HepG2 (cell line): ENCODE measurements at regions not wholly inside any gene's neighbourhood (a gene's known extent, or its start where the extent isn't known, plus 50 kb on each side); places are given as distances from the start of the nearest gene placed in this dataset.

Source experiments
- ATAC-seq: fragments of 200-7000 bp; cut with Tn5 transposase; 3 replicates; pipeline ENCODE4 v1.9.1; 2020; ENCODE audit warnings: mild to moderate bottlenecking, moderate library complexity
- BruUV-seq: library from RNA; stranded (reverse); fragments of 400-500 nt; replicated peaks from 2 replicates; lab custom pipeline; 2021; lab: Mats Ljungman, UMichigan
- CTCF ChIA-PET: fragments of 300-600 bp; formaldehyde crosslinking; extraction: SDS; loops from one replicate; lab custom pipeline; 2021; ENCODE audit warnings: low total read pairs, inconsistent platforms, low intra/inter-chr PET ratio; lab: Yijun Ruan, JAX
- POLR2A ChIA-PET: fragments of 350-600 bp; sonication (Branson Sonifier 250); formaldehyde crosslinking; loops from one replicate; lab custom pipeline; 2020; ENCODE audit warnings: antibody characterized with exemption, inconsistent platforms; lab: Yijun Ruan, JAX
- DNase-seq: peaks from one replicate; pipeline ENCODE4 v3.0.0-alpha.2; 2015; ENCODE audit warnings: low spot score
- FAIRE-seq: peaks from 3 replicates; lab custom pipeline; 2011; peaks lifted over from hg19 to GRCh38; lab: Jason Lieb, UNC
- H2AFZ ChIP-seq: one replicate; pipeline ENCODE4 v1.6.1; 2011; ENCODE audit warnings: low read length, inconsistent platforms
- H3K27ac ChIP-seq: fragments of 300-600 bp; 3 replicates; pipeline ENCODE4 v1.8.0; 2011; ENCODE audit warnings: mixed run types, mild to moderate bottlenecking, mixed read lengths, low read length, inconsistent platforms; ENCODE audit not compliant: insufficient read depth; ENCODE audit errors: extremely low read length
- H3K27me3 ChIP-seq, 2 experiments: fragments of 200-600 bp in 1 of 2; 2 replicates in 1 of 2; 3 replicates in 1 of 2; pipeline versions ENCODE4 v1.6.0 to v1.8.0; 2011; ENCODE audit warnings: low read length in 2 of 2, mild to moderate bottlenecking in 2 of 2, moderate library complexity in 2 of 2, inconsistent platforms in 1 of 2; ENCODE audit not compliant: insufficient read depth in 2 of 2, control insufficient read depth in 1 of 2
- H3K36me3 ChIP-seq, 2 experiments: fragments of 200-600 bp in 1 of 2; replicated peaks in 1 of 2; 2 replicates in 1 of 2; 3 replicates in 1 of 2; pipeline versions ENCODE4 v1.5.1 to v1.8.0; 2011; ENCODE audit warnings: low read length in 2 of 2, inconsistent platforms in 1 of 2; ENCODE audit not compliant: insufficient read depth in 2 of 2, control insufficient read depth in 1 of 2
- H3K4me1 ChIP-seq: 2 replicates; pipeline ENCODE4 v1.5.1; 2012; ENCODE audit warnings: low read length, inconsistent platforms; ENCODE audit not compliant: insufficient read depth
- H3K4me2 ChIP-seq: 2 replicates; pipeline ENCODE4 v1.6.0; 2011; ENCODE audit warnings: low read depth, low read length, inconsistent platforms
- H3K4me3 ChIP-seq, 3 experiments: fragments of 200-600 bp in 1 of 3; sonication (generic), shearing (Covaris generic) in 1 of 3; replicated peaks in 1 of 3; 2 replicates each; pipeline ENCODE4 v1.5.1; 2011 to 2016; ENCODE audit warnings: low read length in 3 of 3, inconsistent platforms in 2 of 3, low read depth in 2 of 3, mild to moderate bottlenecking in 2 of 3, control low read depth in 1 of 3, mixed read lengths in 1 of 3; ENCODE audit not compliant: insufficient read depth in 1 of 3
- H3K79me2 ChIP-seq: one replicate; pipeline ENCODE4 v1.6.1; 2011; ENCODE audit warnings: low read length, inconsistent platforms; ENCODE audit not compliant: insufficient read depth
- H3K9ac ChIP-seq: 2 replicates; pipeline ENCODE4 v1.6.0; 2011; ENCODE audit warnings: mild to moderate bottlenecking, low read depth, low read length, inconsistent platforms; ENCODE audit not compliant: insufficient read depth
- H3K9me3 ChIP-seq: 2 replicates; pipeline ENCODE4 v1.5.1; 2012; ENCODE audit warnings: mild to moderate bottlenecking, low read length
- H4K20me1 ChIP-seq: 2 replicates; pipeline ENCODE4 v1.6.0; 2011; ENCODE audit warnings: inconsistent platforms, mild to moderate bottlenecking, low read length, moderate library complexity; ENCODE audit not compliant: insufficient read depth
- AHDC1 ChIP-seq: sonication (generic); formaldehyde crosslinking; IDR thresholded peaks from 2 replicates; pipeline ENCODE4 v1.5.1; 2020; ENCODE audit warnings: mild to moderate bottlenecking, missing genetic modification reagents, borderline replicate concordance
- ARNTL ChIP-seq: sonication (generic); formaldehyde crosslinking; IDR thresholded peaks from 2 replicates; pipeline ENCODE4 v1.4.0; 2020; ENCODE audit warnings: mild to moderate bottlenecking, missing genetic modification reagents
- EED ChIP-seq: sonication (generic); formaldehyde crosslinking; IDR thresholded peaks from 2 replicates; pipeline ENCODE4 v1.5.0; 2020; ENCODE audit warnings: mild to moderate bottlenecking, missing genetic modification reagents
- HMG20B ChIP-seq: conservative IDR thresholded peaks from 2 replicates; pipeline ENCODE4 v1.6.1; 2016; ENCODE audit warnings: missing genetic modification reagents, missing compliant biosample characterization
- KLF9 ChIP-seq: IDR thresholded peaks from 2 replicates; pipeline ENCODE4 v1.6.1; 2016; ENCODE audit warnings: low read depth
- MED13 ChIP-seq: sonication (generic); formaldehyde crosslinking; IDR thresholded peaks from 2 replicates; pipeline ENCODE4 v1.5.0; 2020; ENCODE audit warnings: missing genetic modification reagents
- MYC ChIP-seq: sonication (generic); formaldehyde crosslinking; IDR thresholded peaks from 2 replicates; pipeline ENCODE4 v1.9.0; 2021; ENCODE audit warnings: missing genetic modification reagents, borderline replicate concordance
- REXO4 ChIP-seq: sonication (generic); formaldehyde crosslinking; IDR thresholded peaks from 2 replicates; pipeline ENCODE4 v1.8.0; 2022; ENCODE audit warnings: missing genetic modification reagents, mild to moderate bottlenecking, borderline replicate concordance
- SETDB1 ChIP-seq: sonication (generic); formaldehyde crosslinking; IDR thresholded peaks from 2 replicates; pipeline ENCODE4 v1.5.1; 2020; ENCODE audit warnings: missing genetic modification reagents, mild to moderate bottlenecking, borderline replicate concordance
- SIN3A ChIP-seq: IDR thresholded peaks from 2 replicates; pipeline ENCODE4 v1.6.1; 2011; ENCODE audit warnings: low read depth, mild to moderate bottlenecking, control low read depth, low read length, borderline replicate concordance
- SNAI1 ChIP-seq: sonication (generic); formaldehyde crosslinking; IDR thresholded peaks from 2 replicates; pipeline ENCODE4 v1.5.0; 2020; ENCODE audit warnings: mild to moderate bottlenecking, missing genetic modification reagents, borderline replicate concordance
- TBX3 ChIP-seq: fragments of 450-650 bp; IDR thresholded peaks from 2 replicates; pipeline ENCODE4 v1.6.1; 2017; ENCODE audit warnings: antibody characterized with exemption, mild to moderate bottlenecking, inconsistent platforms, borderline replicate concordance
- ZNF230 ChIP-seq: sonication (generic); formaldehyde crosslinking; IDR thresholded peaks from 2 replicates; pipeline ENCODE4 v1.4.0; 2020; ENCODE audit warnings: mild to moderate bottlenecking, missing genetic modification reagents
- ZNF275 ChIP-seq: sonication (generic); formaldehyde crosslinking; IDR thresholded peaks from 2 replicates; pipeline ENCODE4 v1.8.0; 2022; ENCODE audit warnings: missing genetic modification reagents, mild to moderate bottlenecking, inconsistent platforms, borderline replicate concordance
- ZNF30 ChIP-seq: sonication (generic); formaldehyde crosslinking; IDR thresholded peaks from 2 replicates; pipeline ENCODE4 v1.5.0; 2020; ENCODE audit warnings: mild to moderate bottlenecking, missing genetic modification reagents
- ZNF558 ChIP-seq: sonication (generic); formaldehyde crosslinking; IDR thresholded peaks from 2 replicates; pipeline ENCODE4 v1.9.0; 2022; ENCODE audit warnings: mild to moderate bottlenecking, missing genetic modification reagents, borderline replicate concordance
- ZSCAN9 ChIP-seq: IDR thresholded peaks from 2 replicates; pipeline ENCODE4 v1.6.1; 2016; ENCODE audit warnings: borderline replicate concordance
- WGBS: methylation state at CpG from one replicate; pipeline ENCODE4 v1.1.6; 2017; ENCODE audit warnings: low lambda C conversion rate; 5-methylcytosine and 5-hydroxymethylcytosine counted together
- in situ Hi-C: cut with HindIII; loops from 2 replicates; pipeline ENCODE4 v1.10.0; 2017; ENCODE audit warnings: low pct_unique_long_range_greater_than_20kb; ENCODE audit not compliant: extremely low pct_ligation_motif_present
- intact Hi-C: fragments of 100-400 bp; cut with micrococcal nuclease; formaldehyde crosslinking; loops from one replicate; pipeline ENCODE4 v1.10.0; 2022; ENCODE audit not compliant: unreplicated experiment

GRCh38 chr5:3522491-3522890 lies 73.1 kb upstream of the IRX1 start (continued):
- TF ChIP-seq ZNF275 (CRISPR knock-in tag) = no peak
- TF ChIP-seq ZNF558 (CRISPR knock-in tag) = no peak

GRCh38 chr5:3518576-3518975 lies 77.1 kb upstream of the IRX1 start:
- POLR2A ChIA-PET = no interaction called here
- FAIRE-seq (no peak), DNase-seq (no peak), ATAC-seq (no peak)
- Histone ChIP-seq H3K9ac (no peak overlapping the region), H3K4me2 (no peak overlapping the region), H3K27ac (no peak overlapping the region), H3K4me1 (no peaks in the 10 kb centered on the region), H3K27me3 (no peaks in the 10 kb centered on the region; a peak in 1 of 5 replicates), H2AFZ (no peak overlapping the region), H3K4me3 (no peak overlapping the region), H3K36me3 (no peaks in the 10 kb centered on the region), H3K79me2 (no peaks in the 10 kb centered on the region), H3K9me3 (no peaks in the 10 kb centered on the region), H4K20me1 (no peaks in the 10 kb centered on the region)
- in situ Hi-C loops (no loop called here), intact Hi-C loops (no loop called here)
- 17% methylated on average over 5 of the region's 9 CpGs for WGBS
- CTCF ChIA-PET = no interaction called here
- BruUV-seq = no TSS peak
- TF ChIP-seq REXO4 (CRISPR knock-in tag) (no peak), AHDC1 (CRISPR knock-in tag) (no peak), ZSCAN9 (CRISPR knock-in tag) (no peak), TBX3 (no peak), SIN3A (no peak), SETDB1 (CRISPR knock-in tag) (no peak), EED (CRISPR knock-in tag) (no peak), HMG20B (CRISPR knock-in tag) (no peak), MED13 (CRISPR knock-in tag) (no peak), ZNF30 (CRISPR knock-in tag) (no peak), ARNTL (CRISPR knock-in tag) (no peak), ZNF230 (CRISPR knock-in tag) (no peak), KLF9 (no peak), SNAI1 (CRISPR knock-in tag) (no peak), MYC (no peak)
